ENCODE measurements at regions not wholly inside any gene's neighbourhood (a gene's known extent, or its start where the extent isn't known, plus 50 kb on each side); places are given as distances from the start of the nearest gene placed in this dataset.

- DNase-seq: no peak
- Histone ChIP-seq H3K9me3 (ENCODE audit: severe bottlenecking) (peaks cover 5% of the 10 kb centered on the region), H3K27ac (no peak overlapping the region), H3K4me3 (ENCODE audit: low read depth, low read length) (no peak overlapping the region), H3K27me3 (ENCODE audit: insufficient read depth, low read depth, severe bottlenecking) (no peaks in the 10 kb centered on the region), H3K36me3 (no peaks in the 10 kb centered on the region)
- TF ChIP-seq, protein P1, sequence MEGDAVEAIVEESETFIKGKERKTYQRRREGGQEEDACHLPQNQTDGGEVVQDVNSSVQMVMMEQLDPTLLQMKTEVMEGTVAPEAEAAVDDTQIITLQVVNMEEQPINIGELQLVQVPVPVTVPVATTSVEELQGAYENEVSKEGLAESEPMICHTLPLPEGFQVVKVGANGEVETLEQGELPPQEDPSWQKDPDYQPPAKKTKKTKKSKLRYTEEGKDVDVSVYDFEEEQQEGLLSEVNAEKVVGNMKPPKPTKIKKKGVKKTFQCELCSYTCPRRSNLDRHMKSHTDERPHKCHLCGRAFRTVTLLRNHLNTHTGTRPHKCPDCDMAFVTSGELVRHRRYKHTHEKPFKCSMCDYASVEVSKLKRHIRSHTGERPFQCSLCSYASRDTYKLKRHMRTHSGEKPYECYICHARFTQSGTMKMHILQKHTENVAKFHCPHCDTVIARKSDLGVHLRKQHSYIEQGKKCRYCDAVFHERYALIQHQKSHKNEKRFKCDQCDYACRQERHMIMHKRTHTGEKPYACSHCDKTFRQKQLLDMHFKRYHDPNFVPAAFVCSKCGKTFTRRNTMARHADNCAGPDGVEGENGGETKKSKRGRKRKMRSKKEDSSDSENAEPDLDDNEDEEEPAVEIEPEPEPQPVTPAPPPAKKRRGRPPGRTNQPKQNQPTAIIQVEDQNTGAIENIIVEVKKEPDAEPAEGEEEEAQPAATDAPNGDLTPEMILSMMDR (IDR thresholded peaks at IDR 0.05; ENCODE audit: low read depth, low read length): no peak
Observed at GRCh38 chr9:115997923-115998322, 155.7 kb upstream of the PAPPA start.

DNA sequence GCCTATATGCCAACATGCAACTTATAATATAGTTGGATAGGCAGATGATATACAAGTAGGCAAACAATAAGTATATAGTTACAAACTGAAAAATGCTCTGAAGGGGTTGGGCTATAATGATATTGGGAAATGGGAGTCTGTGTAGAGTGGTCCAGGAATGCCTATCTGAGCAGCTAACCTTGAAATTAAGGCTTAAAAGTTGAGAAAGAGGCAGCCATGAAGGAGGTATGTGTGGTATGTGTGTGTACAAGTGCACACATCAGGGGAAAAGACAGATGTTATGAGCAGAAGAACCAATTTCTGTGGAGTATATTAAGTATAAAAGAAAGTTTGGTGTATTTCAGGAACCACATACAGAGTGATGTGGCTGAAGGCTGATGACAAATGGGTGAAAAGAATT, 154.9 kb upstream of the PAPPA start:
- TF ChIP-seq, protein P1 (IDR thresholded peaks at IDR 0.05; ENCODE audit: low read depth, low read length): no peak
- Histone ChIP-seq H3K27ac (no peak overlapping the region), H3K27me3 (ENCODE audit: insufficient read depth, low read depth, severe bottlenecking) (no peaks in the 10 kb centered on the region), H3K9me3 (ENCODE audit: severe bottlenecking) (peaks cover 5% of the 10 kb centered on the region), H3K36me3 (no peaks in the 10 kb centered on the region), H3K4me3 (ENCODE audit: low read depth, low read length) (no peak overlapping the region)
- no peak for DNase-seq

DNA sequence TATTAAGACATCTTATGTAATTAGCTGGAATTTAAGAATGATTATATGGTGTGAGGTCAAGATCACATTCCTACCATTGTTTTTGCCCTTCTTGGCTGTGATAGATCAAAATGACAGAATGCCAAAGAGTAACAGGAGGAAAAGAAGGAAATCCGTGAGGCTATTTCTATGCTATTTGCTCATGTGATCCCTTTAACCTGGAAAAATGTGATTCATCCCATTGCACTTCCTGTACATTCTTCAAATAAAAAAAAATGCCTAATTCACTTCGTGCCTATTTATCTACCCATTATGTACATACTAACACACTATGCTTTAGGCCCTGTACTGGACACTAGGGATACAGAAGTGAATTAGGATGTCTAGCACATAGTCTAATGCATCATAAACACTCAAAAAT, 154.1 kb upstream of the PAPPA start:
- no peaks in the 10 kb centered on the region for H3K27me3 ChIP-seq (ENCODE audit: insufficient read depth, low read depth, severe bottlenecking)
- DNase-seq: no peak
- TF ChIP-seq, protein P1 (IDR thresholded peaks at IDR 0.05; ENCODE audit: low read depth, low read length): no peak
- H3K9me3 ChIP-seq (ENCODE audit: severe bottlenecking): peaks cover 5% of the 10 kb centered on the region
- H3K27ac ChIP-seq: no peak overlapping the region
- H3K4me3 ChIP-seq (ENCODE audit: low read depth, low read length): no peak overlapping the region
- H3K36me3 ChIP-seq: no peaks in the 10 kb centered on the region

GRCh38 chr9:116000748-116001329, 152.8 kb upstream of the PAPPA start:
- H3K4me3 ChIP-seq (ENCODE audit: low read depth, low read length): no peak overlapping the region
- peaks cover 5% of the 10 kb centered on the region for H3K9me3 ChIP-seq (ENCODE audit: severe bottlenecking)
- DNase-seq: peak; percentile 62
- H3K27ac ChIP-seq: no peak overlapping the region
- H3K27me3 ChIP-seq (ENCODE audit: insufficient read depth, low read depth, severe bottlenecking): no peaks in the 10 kb centered on the region
- no peaks in the 10 kb centered on the region for H3K36me3 ChIP-seq
- TF ChIP-seq, protein P1 (IDR thresholded peaks at IDR 0.05; ENCODE audit: low read depth, low read length): peak; percentile 67

- TF ChIP-seq, protein P1 (IDR thresholded peaks at IDR 0.05; ENCODE audit: low read depth, low read length): no peak
- no peak overlapping the region for H3K4me3 ChIP-seq (ENCODE audit: low read depth, low read length)
- peaks cover 5% of the 10 kb centered on the region for H3K9me3 ChIP-seq (ENCODE audit: severe bottlenecking)
- DNase-seq: no peak
- H3K27ac ChIP-seq: no peak overlapping the region
- no peaks in the 10 kb centered on the region for H3K36me3 ChIP-seq
- no peaks in the 10 kb centered on the region for H3K27me3 ChIP-seq (ENCODE audit: insufficient read depth, low read depth, severe bottlenecking)
Observed at GRCh38 chr9:116002181-116002580, 151.4 kb upstream of the PAPPA start.

DNA sequence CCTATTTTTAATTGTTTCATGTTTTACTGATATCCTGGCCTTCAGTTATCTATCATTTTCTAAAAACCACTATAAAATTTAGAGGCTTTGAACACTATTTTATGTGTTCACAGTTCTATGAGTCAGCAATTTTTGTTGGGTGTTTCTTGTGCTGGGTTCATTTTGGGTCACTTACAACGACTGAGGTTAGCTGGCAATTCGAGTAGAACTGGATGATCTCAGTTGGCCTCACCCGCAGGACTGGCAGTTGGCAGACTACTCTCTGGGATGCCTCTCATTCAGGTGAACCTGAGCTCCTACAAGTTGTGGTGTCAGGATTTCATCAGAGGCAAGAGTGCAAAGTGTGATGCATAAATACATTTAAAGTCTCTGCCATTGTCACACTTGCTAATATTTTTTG, 151.0 kb upstream of the PAPPA start:
- Histone ChIP-seq H3K9me3 (ENCODE audit: severe bottlenecking) (peaks cover 5% of the 10 kb centered on the region), H3K36me3 (no peaks in the 10 kb centered on the region), H3K27ac (no peak overlapping the region), H3K27me3 (ENCODE audit: insufficient read depth, low read depth, severe bottlenecking) (no peaks in the 10 kb centered on the region), H3K4me3 (ENCODE audit: low read depth, low read length) (no peak overlapping the region)
- TF ChIP-seq, protein P1 (IDR thresholded peaks at IDR 0.05; ENCODE audit: low read depth, low read length): no peak
- no peak for DNase-seq

All from WERI-Rb-1 (cell line).